Small intestine (tissue), 7 donors: ENCODE measurements at regions not wholly inside any gene's neighbourhood (a gene's known extent, or its start where the extent isn't known, plus 50 kb on each side); places are given as distances from the start of the nearest gene placed in this dataset.
"Not testable (repeated sequence)": the region's sequence is repeated elsewhere in the genome, so short reads cannot be mapped to it uniquely, and the experiment has no call there.

Experiments used
- DNase-seq, 2 donors: peaks; one replicate each; pipeline versions ENCODE4 v3.0.0 to v3.0.0-alpha.2; 2013
- FAIRE-seq: peaks from 2 replicates; lab custom pipeline; 2012; peaks lifted over from hg19 to GRCh38; lab: Jason Lieb, UNC
- H3K27ac ChIP-seq, 3 donors: one replicate each; pipeline ENCODE4 v1.5.1; 2013; ENCODE audit warnings: low read length in 2 of 3, mild to moderate bottlenecking in 2 of 3, control low read depth in 1 of 3, inconsistent platforms in 1 of 3, low read depth in 1 of 3, moderate library complexity in 1 of 3
- H3K27me3 ChIP-seq, 3 donors: one replicate each; pipeline ENCODE4 v1.6.1; 2013; ENCODE audit warnings: low read length in 3 of 3, inconsistent platforms in 1 of 3; ENCODE audit not compliant: control insufficient read depth in 3 of 3, insufficient read depth in 3 of 3
- H3K36me3 ChIP-seq, 3 donors: one replicate each; pipeline ENCODE4 v1.6.1; 2013; ENCODE audit warnings: low read length in 3 of 3, inconsistent platforms in 1 of 3, low read depth in 1 of 3, mild to moderate bottlenecking in 1 of 3, moderate library complexity in 1 of 3; ENCODE audit not compliant: control insufficient read depth in 3 of 3, insufficient read depth in 2 of 3
- H3K4me1 ChIP-seq, 3 donors: one replicate each; pipeline ENCODE4 v1.6.1; 2013; ENCODE audit warnings: low read length in 2 of 3, inconsistent platforms in 1 of 3, low read depth in 1 of 3, mild to moderate bottlenecking in 1 of 3, moderate library complexity in 1 of 3; ENCODE audit not compliant: control insufficient read depth in 3 of 3, insufficient read depth in 2 of 3
- H3K4me3 ChIP-seq, 3 donors: one replicate each; pipeline ENCODE4 v1.5.1; 2013; ENCODE audit warnings: low read length in 3 of 3, control low read depth in 1 of 3, inconsistent platforms in 1 of 3, low read depth in 1 of 3, mild to moderate bottlenecking in 1 of 3, moderate library complexity in 1 of 3
- H3K9me3 ChIP-seq, 2 donors: one replicate each; pipeline ENCODE4 v1.6.1; 2013; ENCODE audit warnings: low read depth in 1 of 2, low read length in 1 of 2; ENCODE audit not compliant: control insufficient read depth in 2 of 2, insufficient read depth in 1 of 2
- WGBS, 3 donors: extraction: QIAGEN DNeasy Blood & Tissue Kit; methylation state at CpG; one replicate each; pipeline ENCODE4 v1.1.7; 2013; 5-methylcytosine and 5-hydroxymethylcytosine counted together
- donor health status: healthy with polysubstance abuse.
- donor health status: control.
- donor health status: control.
- donor health status: Bipolar disorder and iron deficiency.
- donor health status: healthy.

GRCh38 chr2:52622266-52622665, 1145.3 kb upstream of the CHAC2 start:
- Histone ChIP-seq H3K36me3 (no peaks in the 10 kb centered on the region), H3K27me3 (no peaks in the 10 kb centered on the region), H3K4me1 (no peaks in the 10 kb centered on the region), H3K9me3 (no peaks in the 10 kb centered on the region), H3K27ac (no peak overlapping the region), H3K4me3 (no peak overlapping the region)
- DNase-seq = no peak
- no peak for FAIRE-seq
- 71 to 82% (median 77%) methylated on average over 2 of the region's 2 CpGs for WGBS, 3 donors

- Histone ChIP-seq H3K4me1 (no peaks in the 10 kb centered on the region), H3K27ac (no peak overlapping the region), H3K27me3 (no peaks in the 10 kb centered on the region), H3K9me3 (peaks cover 0 to 8% of the 10 kb centered on the region in 2 donors), H3K4me3 (no peak overlapping the region), H3K36me3 (no peaks in the 10 kb centered on the region)
- WGBS, 3 donors = 47 to 69% (median 54%) methylated on average over 4 of the region's 4 CpGs
- DNase-seq (peak in 1 of 2 donors; percentile 3), FAIRE-seq (no peak)
Measured at GRCh38 chr2:52613064-52613463, 1154.5 kb upstream of the CHAC2 start.

- no peaks in the 10 kb centered on the region for H3K27me3 ChIP-seq
- H3K9me3 ChIP-seq = peaks cover 0 to 8% of the 10 kb centered on the region in 2 donors
- H3K4me3 ChIP-seq = no peak overlapping the region
- no peaks in the 10 kb centered on the region for H3K4me1 ChIP-seq
- DNase-seq (no peak), FAIRE-seq (no peak)
- WGBS, 3 donors = 30 to 37% (median 34%) methylated on average over 2 of the region's 2 CpGs
- H3K27ac ChIP-seq = no peak overlapping the region
- no peaks in the 10 kb centered on the region for H3K36me3 ChIP-seq
Measured at GRCh38 chr2:52611759-52612158, 1155.8 kb upstream of the CHAC2 start.

- FAIRE-seq = no peak
Measured at GRCh38 chr2:52608030-52608429, 1159.6 kb upstream of the CHAC2 start.

GRCh38 chr2:52597346-52597745, 1170.3 kb upstream of the CHAC2 start:
- Histone ChIP-seq H3K4me3 (no peak overlapping the region), H3K27ac (no peak overlapping the region), H3K9me3 (peaks cover 0 to 1% of the 10 kb centered on the region in 2 donors), H3K27me3 (no peaks in the 10 kb centered on the region), H3K4me1 (no peaks in the 10 kb centered on the region), H3K36me3 (no peaks in the 10 kb centered on the region)
- FAIRE-seq (no peak), DNase-seq (no peak)

More at GRCh38 chr2:52608030-52608429, 1159.6 kb upstream of the CHAC2 start:
- no peak overlapping the region for H3K4me3 ChIP-seq
- no peak for DNase-seq
- WGBS, 3 donors = 92 to 95% (median 93%) methylated on average over 2 of the region's 2 CpGs
- no peaks in the 10 kb centered on the region for H3K27me3 ChIP-seq
- H3K36me3 ChIP-seq = no peaks in the 10 kb centered on the region
- H3K4me1 ChIP-seq = no peaks in the 10 kb centered on the region
- no peak overlapping the region for H3K27ac ChIP-seq
- no peaks in the 10 kb centered on the region for H3K9me3 ChIP-seq

- no peak overlapping the region for H3K27ac ChIP-seq
- no peak overlapping the region for H3K4me3 ChIP-seq
- FAIRE-seq (no peak), DNase-seq (no peak)
- peaks cover 0 to 1% of the 10 kb centered on the region in 2 donors for H3K9me3 ChIP-seq
- H3K27me3 ChIP-seq = no peaks in the 10 kb centered on the region
- 53 to 61% (median 53%) methylated on average over 2 of the region's 2 CpGs for WGBS, 3 donors
- no peaks in the 10 kb centered on the region for H3K4me1 ChIP-seq
- no peaks in the 10 kb centered on the region for H3K36me3 ChIP-seq
Measured at GRCh38 chr2:52594026-52594425, 1173.6 kb upstream of the CHAC2 start.

- not testable (repeated sequence) for H3K36me3 ChIP-seq, FAIRE-seq, H3K9me3 ChIP-seq, H3K4me3 ChIP-seq, H3K27me3 ChIP-seq, DNase-seq, H3K4me1 ChIP-seq, H3K27ac ChIP-seq
- WGBS, 3 donors = 89 to 91% (median 89%) methylated on average over 5 of the region's 5 CpGs
Measured at GRCh38 chr2:52584071-52584470, 1183.5 kb upstream of the CHAC2 start.

GRCh38 chr2:52572469-52572894, 1195.1 kb upstream of the CHAC2 start:
- no peak for DNase-seq
- H3K4me1 ChIP-seq = no peaks in the 10 kb centered on the region
- no peak for FAIRE-seq
- no peaks in the 10 kb centered on the region for H3K27me3 ChIP-seq
- WGBS, 3 donors = 96 to 97% (median 97%) methylated on average over 40 to 41 of the region's 41 CpGs
- H3K36me3 ChIP-seq = no peaks in the 10 kb centered on the region
- H3K27ac ChIP-seq = no peak overlapping the region
- H3K9me3 ChIP-seq = peaks cover 4 to 26% of the 10 kb centered on the region in 2 donors
- no peak overlapping the region for H3K4me3 ChIP-seq
